Common myeloid progenitor, CD34-positive (primary cell): ENCODE measurements at regions not wholly inside any gene's neighbourhood (a gene's known extent, or its start where the extent isn't known, plus 50 kb on each side); places are given as distances from the start of the nearest gene placed in this dataset.

Experiments
- CTCF ChIA-PET: fragments of 350-600 bp; sonication (Branson Sonifier 250); formaldehyde crosslinking; loops from one replicate; lab custom pipeline; 2021; ENCODE audit warnings: antibody characterized with exemption; lab: Charles Lee
- POLR2A ChIA-PET: fragments of 350-600 bp; sonication (Branson Sonifier 250); formaldehyde crosslinking; loops from one replicate; lab custom pipeline; 2021; ENCODE audit warnings: antibody characterized with exemption; lab: Charles Lee
- DNase-seq, 3 donors: peaks; one replicate each; pipeline versions ENCODE4 v3.0.0 to v3.0.0-alpha.2; 2013
- H3K27ac ChIP-seq, 2 experiments: 1 replicate in 1 of 2; 2 replicates in 1 of 2; pipeline ENCODE4 v1.7.0; 2013; ENCODE audit warnings: inconsistent platforms in 2 of 2, low read length in 2 of 2, mild to moderate bottlenecking in 2 of 2, low read depth in 1 of 2, moderate library complexity in 1 of 2; ENCODE audit not compliant: severe bottlenecking in 2 of 2, insufficient read depth in 1 of 2, poor library complexity in 1 of 2
- H3K27me3 ChIP-seq, 5 experiments: replicated peaks in 2 of 5; 1 replicate in 3 of 5; 2 replicates in 2 of 5; pipeline versions ENCODE4 v1.6.1 to v1.7.0; 2013; ENCODE audit warnings: low read length in 4 of 5, mild to moderate bottlenecking in 2 of 5, moderate library complexity in 2 of 5, inconsistent platforms in 1 of 5; ENCODE audit not compliant: insufficient read depth in 5 of 5, control insufficient read depth in 4 of 5
- H3K36me3 ChIP-seq, 4 experiments: 1 replicate in 2 of 4; 2 replicates in 2 of 4; pipeline versions ENCODE4 v1.6.1 to v1.7.0; 2013; ENCODE audit warnings: low read length in 3 of 4, control low read depth in 1 of 4, mild to moderate bottlenecking in 1 of 4; ENCODE audit not compliant: control insufficient read depth in 4 of 4, insufficient read depth in 4 of 4
- H3K4me1 ChIP-seq, 4 experiments: 1 replicate in 3 of 4; 2 replicates in 1 of 4; pipeline versions ENCODE4 v1.6.1 to v1.7.1; 2013; ENCODE audit warnings: low read length in 3 of 4, mild to moderate bottlenecking in 3 of 4, control low read depth in 1 of 4, inconsistent platforms in 1 of 4, moderate library complexity in 1 of 4; ENCODE audit not compliant: control insufficient read depth in 4 of 4, insufficient read depth in 4 of 4; ENCODE audit errors: control extremely low read depth in 1 of 4
- H3K4me3 ChIP-seq, 7 experiments: 1 replicate in 4 of 7; 2 replicates in 3 of 7; pipeline versions ENCODE4 v1.5.1 to v1.7.0; 2013; ENCODE audit warnings: mild to moderate bottlenecking in 7 of 7, low read length in 6 of 7, moderate library complexity in 6 of 7, inconsistent platforms in 2 of 7, low read depth in 2 of 7, control low read depth in 1 of 7; ENCODE audit not compliant: insufficient read depth in 4 of 7, control insufficient read depth in 1 of 7; ENCODE audit errors: extremely low read depth in 1 of 7
- H3K9me3 ChIP-seq, 5 experiments: 1 replicate in 4 of 5; 2 replicates in 1 of 5; pipeline versions ENCODE4 v1.6.1 to v1.7.1; 2013; ENCODE audit warnings: low read length in 4 of 5, mild to moderate bottlenecking in 2 of 5, inconsistent platforms in 1 of 5, low read depth in 1 of 5, moderate library complexity in 1 of 5; ENCODE audit not compliant: control insufficient read depth in 4 of 5, insufficient read depth in 2 of 5; ENCODE audit errors: control extremely low read depth in 1 of 5
- WGBS: methylation state at CpG from one replicate; pipeline ENCODE4 v1.1.5; 2013; ENCODE audit not compliant: insufficient coverage; 5-methylcytosine and 5-hydroxymethylcytosine counted together

DNA sequence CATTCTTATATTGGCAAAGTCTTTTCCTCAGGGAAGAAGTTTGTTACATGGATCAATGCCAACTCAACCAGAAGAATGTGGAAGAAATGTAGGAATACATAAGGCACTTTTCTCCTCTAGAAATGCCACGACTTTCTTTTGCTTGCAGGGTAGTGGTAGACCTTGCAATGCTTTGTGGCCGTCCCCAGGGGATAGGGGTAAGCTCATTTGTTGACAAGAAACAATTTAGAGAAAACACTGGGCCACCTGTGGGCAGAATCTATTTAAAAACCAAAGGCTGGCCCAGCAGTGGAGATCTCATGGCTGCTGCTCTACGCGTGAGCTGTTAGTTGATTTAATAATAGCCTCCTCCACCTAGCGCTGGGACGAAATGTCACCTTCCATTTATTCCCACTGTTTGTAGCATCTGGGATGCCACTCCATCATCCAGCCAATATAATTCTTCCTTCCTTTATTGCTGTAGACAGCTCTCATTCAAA is 64.6 kb upstream of the PFN2 start:
- Histone ChIP-seq H3K27me3 (peaks cover 0 to 2% (median 0%) of the 10 kb centered on the region in 5 experiments), H3K4me1 (no peaks in the 10 kb centered on the region), H3K36me3 (no peaks in the 10 kb centered on the region), H3K4me3 (no peak overlapping the region), H3K27ac (no peak overlapping the region), H3K9me3 (peaks cover 0 to 2% (median 0%) of the 10 kb centered on the region in 5 experiments)
- CTCF ChIA-PET: interaction anchor here (1.2 kb wide), 1 partner anchor 10 kb away, joined by 3 read pairs; no protein-coding TSS in a partner anchor
- POLR2A ChIA-PET: no interaction called here
- DNase-seq: no peak
- WGBS: 96% methylated on average over 6 of the region's 6 CpGs

DNA sequence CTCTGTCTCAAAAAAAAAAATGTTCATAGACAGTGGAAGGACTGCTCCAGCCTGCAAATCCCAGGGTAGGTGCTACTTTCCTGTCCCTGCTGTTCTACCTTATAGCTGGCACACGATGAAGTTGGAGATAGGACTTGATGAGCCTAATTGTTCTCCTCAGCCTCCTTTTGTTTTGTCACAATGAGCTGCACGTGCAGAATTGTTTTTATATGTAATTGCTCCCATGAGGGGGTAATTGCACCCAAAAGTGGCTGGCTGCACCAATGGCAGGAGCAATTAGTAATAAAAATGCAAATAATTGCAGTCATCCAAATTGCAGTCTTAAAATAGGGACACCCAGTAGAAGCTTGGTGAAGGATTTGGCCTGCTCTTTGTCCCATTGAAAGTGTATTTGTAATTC is 63.0 kb upstream of the PFN2 start:
- Histone ChIP-seq H3K9me3 (no peaks in the 10 kb centered on the region), H3K36me3 (no peaks in the 10 kb centered on the region), H3K27me3 (peaks cover 0 to 2% (median 0%) of the 10 kb centered on the region in 5 experiments), H3K4me3 (no peak overlapping the region), H3K4me1 (no peaks in the 10 kb centered on the region), H3K27ac (no peak overlapping the region)
- no peak for DNase-seq
- ChIA-PET POLR2A (no interaction called here), CTCF (no interaction called here)
- WGBS: 62% methylated on average over 2 of the region's 2 CpGs

DNA sequence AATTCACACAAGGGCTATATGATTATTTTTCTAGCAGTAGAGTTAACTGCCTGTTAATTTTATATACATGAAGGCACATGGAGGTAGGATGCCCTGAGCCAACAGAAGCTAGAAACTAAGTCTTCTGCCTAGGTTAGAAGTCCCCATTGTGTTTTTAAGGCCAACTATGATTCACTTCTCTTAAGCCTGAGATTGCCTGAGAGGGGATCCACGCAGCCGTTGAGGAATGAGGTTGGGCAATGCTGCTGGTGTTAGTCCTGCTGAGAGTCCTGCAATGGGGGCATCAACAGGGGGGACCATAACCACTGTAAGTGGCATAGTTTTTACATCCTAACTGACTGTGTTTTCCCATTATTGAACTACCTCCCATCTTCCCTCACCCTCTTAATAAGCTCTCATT is 60.1 kb upstream of the PFN2 start:
- no peaks in the 10 kb centered on the region for H3K36me3 ChIP-seq
- DNase-seq: no peak
- no peaks in the 10 kb centered on the region for H3K4me1 ChIP-seq
- POLR2A ChIA-PET: interaction anchor here (0.6 kb wide), 1 partner anchor 211 kb away, joined by 3 read pairs; no protein-coding TSS in a partner anchor
- H3K4me3 ChIP-seq: no peak overlapping the region
- CTCF ChIA-PET: no interaction called here
- H3K27me3 ChIP-seq: peaks cover 0 to 2% (median 0%) of the 10 kb centered on the region in 5 experiments
- H3K9me3 ChIP-seq: no peaks in the 10 kb centered on the region
- 100% methylated on average over 2 of the region's 2 CpGs for WGBS
- no peak overlapping the region for H3K27ac ChIP-seq

- CTCF ChIA-PET: interaction anchor here (1.3 kb wide), 1 partner anchor 16 kb away, joined by 3 read pairs; no protein-coding TSS in a partner anchor
- Histone ChIP-seq H3K27ac (no peak overlapping the region), H3K36me3 (no peaks in the 10 kb centered on the region), H3K4me1 (no peaks in the 10 kb centered on the region), H3K27me3 (no peaks in the 10 kb centered on the region), H3K9me3 (peaks cover 0 to 11% (median 6%) of the 10 kb centered on the region in 5 experiments), H3K4me3 (no peak overlapping the region)
- POLR2A ChIA-PET: no interaction called here
- no peak for DNase-seq
- WGBS: 83% methylated on average over 1 of the region's 1 CpG
Observed at GRCh38 chr3:150023239-150023636, 52.5 kb upstream of the PFN2 start.

DNA sequence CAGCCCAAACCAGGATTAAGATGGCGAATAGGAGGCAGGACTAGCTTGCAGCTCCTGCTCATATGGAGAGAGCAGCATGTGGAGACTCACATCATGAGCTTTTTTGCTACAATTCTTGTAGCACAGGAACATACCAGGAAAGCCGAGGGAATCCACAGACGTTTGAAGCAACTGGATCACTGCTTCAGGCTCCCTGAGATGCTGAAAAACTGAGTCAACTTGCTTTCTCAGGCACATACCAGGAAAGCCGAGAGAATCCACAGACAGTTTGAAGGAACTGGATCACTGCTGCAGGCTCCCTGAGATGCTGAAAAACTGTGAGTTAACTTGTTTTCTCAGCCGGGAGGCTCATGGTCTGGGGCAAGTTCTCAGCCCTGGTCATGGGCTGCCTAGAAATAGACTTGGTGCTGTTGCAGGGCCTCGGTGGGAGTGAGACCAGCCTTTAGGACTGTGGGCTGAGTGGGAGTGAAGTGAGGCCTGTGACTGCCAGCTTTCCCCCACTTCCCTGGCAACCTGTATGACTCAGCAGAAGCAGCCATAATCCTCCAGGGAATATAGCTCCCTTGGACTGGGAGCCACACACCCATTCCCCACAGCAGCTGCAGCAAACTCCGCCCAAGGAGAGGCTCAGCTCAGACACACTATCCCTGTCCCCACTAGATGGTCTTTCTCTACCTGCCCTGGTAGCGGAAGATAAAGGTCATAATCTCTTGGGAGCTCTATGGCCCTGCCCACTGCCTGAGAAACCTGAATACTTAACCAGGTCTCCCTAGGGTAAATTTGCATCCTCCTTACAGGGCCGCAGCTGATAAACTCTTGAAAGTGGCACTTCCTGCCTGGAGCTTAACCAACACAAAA is 51.9 kb upstream of the PFN2 start:
- Histone ChIP-seq H3K9me3 (peaks cover 0 to 11% (median 6%) of the 10 kb centered on the region in 5 experiments), H3K4me1 (no peaks in the 10 kb centered on the region), H3K36me3 (no peaks in the 10 kb centered on the region), H3K27me3 (no peaks in the 10 kb centered on the region), H3K4me3 (no peak overlapping the region), H3K27ac (no peak overlapping the region)
- DNase-seq: no peak
- CTCF ChIA-PET: interaction anchor here (1.3 kb wide), 1 partner anchor 15 kb away, joined by 3 read pairs; no protein-coding TSS in a partner anchor
- 94% methylated on average over 5 of the region's 9 CpGs for WGBS
- POLR2A ChIA-PET: no interaction called here

- no peaks in the 10 kb centered on the region for H3K4me1 ChIP-seq
- peaks cover 0 to 11% (median 6%) of the 10 kb centered on the region in 5 experiments for H3K9me3 ChIP-seq
- H3K36me3 ChIP-seq: no peaks in the 10 kb centered on the region
- ChIA-PET POLR2A (no interaction called here), CTCF (no interaction called here)
- DNase-seq: no peak
- H3K4me3 ChIP-seq: no peak overlapping the region
- H3K27ac ChIP-seq: no peak overlapping the region
- H3K27me3 ChIP-seq: no peaks in the 10 kb centered on the region
- WGBS: 100% methylated on average over 1 of the region's 1 CpG
Observed at GRCh38 chr3:150020527-150020926, 49.8 kb upstream of the PFN2 start.
